ENCODE measurements at regions not wholly inside any gene's neighbourhood (a gene's known extent, or its start where the extent isn't known, plus 50 kb on each side); places are given as distances from the start of the nearest gene placed in this dataset.

DNA sequence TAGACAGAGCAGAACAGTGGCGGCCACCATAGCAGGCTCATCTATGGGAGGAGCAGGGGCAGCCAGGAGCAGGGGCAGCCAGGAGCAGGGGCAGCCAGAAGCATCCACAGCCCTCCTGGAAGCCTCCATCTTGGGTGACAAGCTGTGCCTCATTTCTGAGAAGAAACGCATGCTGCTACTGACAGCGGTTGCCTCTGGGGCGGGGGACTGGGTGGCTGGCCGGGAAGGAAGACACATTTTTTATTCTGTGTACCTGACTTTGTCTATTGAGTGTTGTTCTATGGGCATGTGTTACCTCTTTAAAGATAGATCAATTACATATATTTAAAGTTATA, 71.5 kb upstream of the KLF13 start:
- H3K9ac ChIP-seq (replicated peaks; ENCODE audit: extremely low read depth, insufficient read depth, low read length): no peak overlapping the region
- no TSS peak for BruUV-seq (replicated peaks)
- no peaks in the 10 kb centered on the region for H3K27me3 ChIP-seq (ENCODE audit: control insufficient read depth in 2 of 2, insufficient read depth in 2 of 2, low read length in 2 of 2)
- no peaks in the 10 kb centered on the region for H4K20me1 ChIP-seq (replicated peaks; ENCODE audit: control insufficient read depth, extremely low read depth, insufficient read depth, low read length)
- POLR2A ChIA-PET: no interaction called here
- dilution Hi-C loops (cut with MboI; ENCODE audit: extremely low pct_ligation_motif_present, low sequenced_read_pairs): no loop called here
- H3K27ac ChIP-seq (ENCODE audit: insufficient read depth, low read depth, low read length): no peak overlapping the region
- H3K79me2 ChIP-seq (ENCODE audit: control insufficient read depth, insufficient read depth, low read length): no peaks in the 10 kb centered on the region
- no peaks in the 10 kb centered on the region for H3K9me1 ChIP-seq (replicated peaks; ENCODE audit: control insufficient read depth, extremely low read depth, insufficient read depth, low read length)
- FAIRE-seq: no peak
- intact Hi-C loops (cut with micrococcal nuclease): no loop called here
- H3K4me3 ChIP-seq (replicated peaks in 1 of 3; ENCODE audit: insufficient read depth in 1 of 3, low read depth in 1 of 3, low read length in 3 of 3): no peak overlapping the region
- no peaks in the 10 kb centered on the region for H3K36me3 ChIP-seq (ENCODE audit: control insufficient read depth in 2 of 2, extremely low read depth in 1 of 2, insufficient read depth in 2 of 2, low read length in 2 of 2)
- H2AFZ ChIP-seq (ENCODE audit: low read depth, low read length): no peak overlapping the region
- no peaks in the 10 kb centered on the region for H3K9me3 ChIP-seq (replicated peaks; ENCODE audit: control insufficient read depth, insufficient read depth, low read length)
- no peak for TF ChIP-seq JUN (IDR thresholded peaks at IDR 0.05; ENCODE audit: borderline replicate concordance, insufficient read depth, insufficient read length, low read depth)
- TF ChIP-seq EZH2 (IDR thresholded peaks at IDR 0.05; ENCODE audit: borderline replicate concordance, low read depth, low read length, severe bottlenecking): no peak
- no peak for TF ChIP-seq POLR2AphosphoS5 (IDR thresholded peaks at IDR 0.05; ENCODE audit: insufficient read depth, low read depth, low read length)
- TF ChIP-seq POLR2A (IDR thresholded peaks at IDR 0.05; ENCODE audit: low read depth, low read length): no peak
- no peak for TF ChIP-seq FOS (IDR thresholded peaks at IDR 0.05; ENCODE audit: borderline replicate concordance, insufficient read depth, low read length)
- no peak for TF ChIP-seq GATA2 (IDR thresholded peaks at IDR 0.05; ENCODE audit: insufficient read depth, insufficient read length, low read depth, low read length)
- no peak for TF ChIP-seq MYC (IDR thresholded peaks at IDR 0.05; ENCODE audit: low read depth, low read length)
- TF ChIP-seq, protein P1, sequence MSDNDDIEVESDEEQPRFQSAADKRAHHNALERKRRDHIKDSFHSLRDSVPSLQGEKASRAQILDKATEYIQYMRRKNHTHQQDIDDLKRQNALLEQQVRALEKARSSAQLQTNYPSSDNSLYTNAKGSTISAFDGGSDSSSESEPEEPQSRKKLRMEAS (IDR thresholded peaks at IDR 0.05; ENCODE audit: insufficient read depth, insufficient read length): no peak
- TF ChIP-seq, protein P2, sequence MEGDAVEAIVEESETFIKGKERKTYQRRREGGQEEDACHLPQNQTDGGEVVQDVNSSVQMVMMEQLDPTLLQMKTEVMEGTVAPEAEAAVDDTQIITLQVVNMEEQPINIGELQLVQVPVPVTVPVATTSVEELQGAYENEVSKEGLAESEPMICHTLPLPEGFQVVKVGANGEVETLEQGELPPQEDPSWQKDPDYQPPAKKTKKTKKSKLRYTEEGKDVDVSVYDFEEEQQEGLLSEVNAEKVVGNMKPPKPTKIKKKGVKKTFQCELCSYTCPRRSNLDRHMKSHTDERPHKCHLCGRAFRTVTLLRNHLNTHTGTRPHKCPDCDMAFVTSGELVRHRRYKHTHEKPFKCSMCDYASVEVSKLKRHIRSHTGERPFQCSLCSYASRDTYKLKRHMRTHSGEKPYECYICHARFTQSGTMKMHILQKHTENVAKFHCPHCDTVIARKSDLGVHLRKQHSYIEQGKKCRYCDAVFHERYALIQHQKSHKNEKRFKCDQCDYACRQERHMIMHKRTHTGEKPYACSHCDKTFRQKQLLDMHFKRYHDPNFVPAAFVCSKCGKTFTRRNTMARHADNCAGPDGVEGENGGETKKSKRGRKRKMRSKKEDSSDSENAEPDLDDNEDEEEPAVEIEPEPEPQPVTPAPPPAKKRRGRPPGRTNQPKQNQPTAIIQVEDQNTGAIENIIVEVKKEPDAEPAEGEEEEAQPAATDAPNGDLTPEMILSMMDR (IDR thresholded peaks at IDR 0.05; ENCODE audit: extremely low read depth in 1 of 2, insufficient read depth in 1 of 2, low read depth in 1 of 2, low read length in 2 of 2): no peak
- no peak overlapping the region for H3K4me2 ChIP-seq (ENCODE audit: insufficient read depth, low read length)
- CTCF ChIA-PET: interaction anchor here (1.6 kb wide), 1 partner anchor 18 kb away, joined by 4 read pairs; no protein-coding TSS in a partner anchor
- no peaks in the 10 kb centered on the region for H3K4me1 ChIP-seq (ENCODE audit: control insufficient read depth, extremely low read depth, insufficient read depth, low read length)
- no peak for DNase-seq (ENCODE audit: low read depth, low spot score)
